ENCODE measurements at regions not wholly inside any gene's neighbourhood (a gene's known extent, or its start where the extent isn't known, plus 50 kb on each side); places are given as distances from the start of the nearest gene placed in this dataset.

- H3K4me3 ChIP-seq (ENCODE audit: low read depth, low read length) = no peak overlapping the region
- DNase-seq (ENCODE audit: low read depth) = no peak
- no peak for TF ChIP-seq CTCF (IDR thresholded peaks at IDR 0.05; ENCODE audit: insufficient read depth, low read length)
Measured at GRCh38 chr11:106475181-106475580, 397.7 kb downstream of the AASDHPPT start.

- TF ChIP-seq CTCF (IDR thresholded peaks at IDR 0.05; ENCODE audit: insufficient read depth, low read length) = no peak
- peak; percentile 61 for DNase-seq (ENCODE audit: low read depth)
Measured at GRCh38 chr11:106477776-106478175, 400.3 kb downstream of the AASDHPPT start.

GRCh38 chr11:106479646-106480045 is 402.2 kb downstream of the AASDHPPT start:
- no peak overlapping the region for H3K4me3 ChIP-seq (ENCODE audit: low read depth, low read length)
- no peak for DNase-seq (ENCODE audit: low read depth)
- no peak for TF ChIP-seq CTCF (IDR thresholded peaks at IDR 0.05; ENCODE audit: insufficient read depth, low read length)

More at GRCh38 chr11:106477776-106478175, 400.3 kb downstream of the AASDHPPT start:
- no peak overlapping the region for H3K4me3 ChIP-seq (ENCODE audit: low read depth, low read length)

GRCh38 chr11:106480581-106481190 is 403.2 kb downstream of the AASDHPPT start:
- TF ChIP-seq CTCF (IDR thresholded peaks at IDR 0.05; ENCODE audit: insufficient read depth, low read length) = no peak
- H3K4me3 ChIP-seq (ENCODE audit: low read depth, low read length) = no peak overlapping the region
- DNase-seq (ENCODE audit: low read depth) = peak; percentile 63

- DNase-seq (ENCODE audit: low read depth) = peak; percentile 57
- no peak for TF ChIP-seq CTCF (IDR thresholded peaks at IDR 0.05; ENCODE audit: insufficient read depth, low read length)
- no peak overlapping the region for H3K4me3 ChIP-seq (ENCODE audit: low read depth, low read length)
Measured at GRCh38 chr11:106482917-106483785, 405.7 kb downstream of the AASDHPPT start.

DNA sequence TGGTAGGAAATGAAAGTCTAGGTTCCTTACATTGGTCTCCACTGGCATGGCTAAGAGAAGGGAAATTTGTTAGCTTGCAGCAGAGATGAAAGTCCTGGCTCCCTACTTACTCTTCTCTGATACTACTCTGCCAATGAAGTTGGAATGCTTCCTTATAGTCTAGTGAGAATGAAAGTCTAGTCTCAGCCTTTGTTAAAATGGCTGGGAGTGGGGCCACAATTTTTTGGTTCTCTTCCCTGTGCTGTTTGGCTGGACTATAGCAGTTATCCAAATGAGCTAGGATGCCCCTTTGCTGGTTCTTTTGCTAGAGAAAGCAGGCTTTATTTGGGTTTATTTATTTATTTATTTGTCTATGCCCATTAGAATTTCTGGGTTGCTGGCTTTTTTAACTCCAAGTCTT is 414.3 kb downstream of the AASDHPPT start:
- no peak overlapping the region for H3K4me3 ChIP-seq (ENCODE audit: low read depth, low read length)
- TF ChIP-seq CTCF (IDR thresholded peaks at IDR 0.05; ENCODE audit: insufficient read depth, low read length) = no peak
- no peak for DNase-seq (ENCODE audit: low read depth)
